ENCODE measurements at regions not wholly inside any gene's neighbourhood (a gene's known extent, or its start where the extent isn't known, plus 50 kb on each side); places are given as distances from the start of the nearest gene placed in this dataset.

DNA sequence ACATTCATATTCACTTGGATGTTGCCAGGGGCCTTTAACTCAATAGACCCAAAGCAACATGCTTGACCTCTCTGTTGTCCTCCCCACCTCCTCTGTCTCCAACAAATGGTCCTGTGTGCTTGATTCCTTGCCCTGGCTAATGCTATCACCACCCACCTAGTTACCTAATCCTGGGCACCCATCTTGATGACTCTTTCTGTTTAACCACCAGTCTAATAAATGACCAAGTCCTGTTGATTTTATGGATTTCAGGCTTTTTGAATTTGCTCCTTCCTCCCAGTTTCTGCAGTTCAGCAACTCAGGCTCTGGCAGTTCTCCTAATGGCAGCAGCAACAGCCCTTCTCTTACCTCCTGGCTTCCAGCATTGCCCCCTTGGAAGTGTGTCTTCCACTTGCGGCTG lies 246.3 kb upstream of the KLF4 start:
- Mint-ChIP-seq H3K36me3 (ENCODE audit: low read depth) (no peaks in the 10 kb centered on the region), H3K27me3 (ENCODE audit: insufficient read depth, low read depth, poor library complexity) (peaks cover 3% of the 10 kb centered on the region), H3K27ac (no peak overlapping the region), H3K4me3 (no peak overlapping the region), H3K4me1 (no peaks in the 10 kb centered on the region; the same call in 2 of the 3 replicates), H3K9me3 (no peaks in the 10 kb centered on the region)
- H3K27me3 ChIP-seq (ENCODE audit: insufficient read depth) = no peaks in the 10 kb centered on the region
- ATAC-seq (no peak), DNase-seq (ENCODE audit: low spot score) (no peak)
- H3K36me3 ChIP-seq (ENCODE audit: insufficient read depth) = no peaks in the 10 kb centered on the region
- H3K4me2 ChIP-seq = no peak overlapping the region
- no peaks in the 10 kb centered on the region for H3F3A ChIP-seq (replicated peaks; ENCODE audit: low read depth)
- no peak overlapping the region for H3K27ac ChIP-seq (ENCODE audit: low read depth)
- no peaks in the 10 kb centered on the region for H3K4me1 ChIP-seq (ENCODE audit: insufficient read depth)
- no peaks in the 10 kb centered on the region for H4K20me1 ChIP-seq (replicated peaks; ENCODE audit: insufficient read depth)
- H3K9me2 ChIP-seq (ENCODE audit: insufficient read depth) = no peaks in the 10 kb centered on the region
- no peak overlapping the region for H3K4me3 ChIP-seq
- H2AFZ ChIP-seq = no peak overlapping the region
- H3K79me2 ChIP-seq (replicated peaks; ENCODE audit: insufficient read depth) = no peaks in the 10 kb centered on the region
- TF ChIP-seq NANOG (IDR thresholded peaks at IDR 0.05; ENCODE audit: borderline replicate concordance) (no peak), CREB1 (CRISPR knock-in tag; IDR thresholded peaks at IDR 0.05; ENCODE audit: low read depth) (no peak), ZNF331 (CRISPR knock-in tag; IDR thresholded peaks at IDR 0.05; ENCODE audit: low read depth) (no peak), EZH2phosphoT487 (IDR thresholded peaks at IDR 0.05; ENCODE audit: unreplicated experiment) (no peak), ZNF114 (CRISPR knock-in tag; IDR thresholded peaks at IDR 0.05) (no peak), STAT1 (IDR thresholded peaks at IDR 0.05; ENCODE audit: unreplicated experiment) (no peak), EZH2 (IDR thresholded peaks at IDR 0.05; ENCODE audit: low read depth, unreplicated experiment) (no peak), POLR2AphosphoS5 (IDR thresholded peaks at IDR 0.05; ENCODE audit: low read depth) (no peak), JUNB (IDR thresholded peaks at IDR 0.05; ENCODE audit: unreplicated experiment) (no peak)
- TF ChIP-seq, protein P1, sequence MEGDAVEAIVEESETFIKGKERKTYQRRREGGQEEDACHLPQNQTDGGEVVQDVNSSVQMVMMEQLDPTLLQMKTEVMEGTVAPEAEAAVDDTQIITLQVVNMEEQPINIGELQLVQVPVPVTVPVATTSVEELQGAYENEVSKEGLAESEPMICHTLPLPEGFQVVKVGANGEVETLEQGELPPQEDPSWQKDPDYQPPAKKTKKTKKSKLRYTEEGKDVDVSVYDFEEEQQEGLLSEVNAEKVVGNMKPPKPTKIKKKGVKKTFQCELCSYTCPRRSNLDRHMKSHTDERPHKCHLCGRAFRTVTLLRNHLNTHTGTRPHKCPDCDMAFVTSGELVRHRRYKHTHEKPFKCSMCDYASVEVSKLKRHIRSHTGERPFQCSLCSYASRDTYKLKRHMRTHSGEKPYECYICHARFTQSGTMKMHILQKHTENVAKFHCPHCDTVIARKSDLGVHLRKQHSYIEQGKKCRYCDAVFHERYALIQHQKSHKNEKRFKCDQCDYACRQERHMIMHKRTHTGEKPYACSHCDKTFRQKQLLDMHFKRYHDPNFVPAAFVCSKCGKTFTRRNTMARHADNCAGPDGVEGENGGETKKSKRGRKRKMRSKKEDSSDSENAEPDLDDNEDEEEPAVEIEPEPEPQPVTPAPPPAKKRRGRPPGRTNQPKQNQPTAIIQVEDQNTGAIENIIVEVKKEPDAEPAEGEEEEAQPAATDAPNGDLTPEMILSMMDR (conservative IDR thresholded peaks at IDR 0.05; ENCODE audit: low read depth in 2 of 2) = no peak
- TF ChIP-seq, protein P2, sequence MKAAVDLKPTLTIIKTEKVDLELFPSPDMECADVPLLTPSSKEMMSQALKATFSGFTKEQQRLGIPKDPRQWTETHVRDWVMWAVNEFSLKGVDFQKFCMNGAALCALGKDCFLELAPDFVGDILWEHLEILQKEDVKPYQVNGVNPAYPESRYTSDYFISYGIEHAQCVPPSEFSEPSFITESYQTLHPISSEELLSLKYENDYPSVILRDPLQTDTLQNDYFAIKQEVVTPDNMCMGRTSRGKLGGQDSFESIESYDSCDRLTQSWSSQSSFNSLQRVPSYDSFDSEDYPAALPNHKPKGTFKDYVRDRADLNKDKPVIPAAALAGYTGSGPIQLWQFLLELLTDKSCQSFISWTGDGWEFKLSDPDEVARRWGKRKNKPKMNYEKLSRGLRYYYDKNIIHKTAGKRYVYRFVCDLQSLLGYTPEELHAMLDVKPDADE (IDR thresholded peaks at IDR 0.05) = no peak
- TF ChIP-seq, protein P3, sequence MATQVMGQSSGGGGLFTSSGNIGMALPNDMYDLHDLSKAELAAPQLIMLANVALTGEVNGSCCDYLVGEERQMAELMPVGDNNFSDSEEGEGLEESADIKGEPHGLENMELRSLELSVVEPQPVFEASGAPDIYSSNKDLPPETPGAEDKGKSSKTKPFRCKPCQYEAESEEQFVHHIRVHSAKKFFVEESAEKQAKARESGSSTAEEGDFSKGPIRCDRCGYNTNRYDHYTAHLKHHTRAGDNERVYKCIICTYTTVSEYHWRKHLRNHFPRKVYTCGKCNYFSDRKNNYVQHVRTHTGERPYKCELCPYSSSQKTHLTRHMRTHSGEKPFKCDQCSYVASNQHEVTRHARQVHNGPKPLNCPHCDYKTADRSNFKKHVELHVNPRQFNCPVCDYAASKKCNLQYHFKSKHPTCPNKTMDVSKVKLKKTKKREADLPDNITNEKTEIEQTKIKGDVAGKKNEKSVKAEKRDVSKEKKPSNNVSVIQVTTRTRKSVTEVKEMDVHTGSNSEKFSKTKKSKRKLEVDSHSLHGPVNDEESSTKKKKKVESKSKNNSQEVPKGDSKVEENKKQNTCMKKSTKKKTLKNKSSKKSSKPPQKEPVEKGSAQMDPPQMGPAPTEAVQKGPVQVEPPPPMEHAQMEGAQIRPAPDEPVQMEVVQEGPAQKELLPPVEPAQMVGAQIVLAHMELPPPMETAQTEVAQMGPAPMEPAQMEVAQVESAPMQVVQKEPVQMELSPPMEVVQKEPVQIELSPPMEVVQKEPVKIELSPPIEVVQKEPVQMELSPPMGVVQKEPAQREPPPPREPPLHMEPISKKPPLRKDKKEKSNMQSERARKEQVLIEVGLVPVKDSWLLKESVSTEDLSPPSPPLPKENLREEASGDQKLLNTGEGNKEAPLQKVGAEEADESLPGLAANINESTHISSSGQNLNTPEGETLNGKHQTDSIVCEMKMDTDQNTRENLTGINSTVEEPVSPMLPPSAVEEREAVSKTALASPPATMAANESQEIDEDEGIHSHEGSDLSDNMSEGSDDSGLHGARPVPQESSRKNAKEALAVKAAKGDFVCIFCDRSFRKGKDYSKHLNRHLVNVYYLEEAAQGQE (IDR thresholded peaks at IDR 0.05; ENCODE audit: unreplicated experiment) = no peak
- TF ChIP-seq, protein P4, sequence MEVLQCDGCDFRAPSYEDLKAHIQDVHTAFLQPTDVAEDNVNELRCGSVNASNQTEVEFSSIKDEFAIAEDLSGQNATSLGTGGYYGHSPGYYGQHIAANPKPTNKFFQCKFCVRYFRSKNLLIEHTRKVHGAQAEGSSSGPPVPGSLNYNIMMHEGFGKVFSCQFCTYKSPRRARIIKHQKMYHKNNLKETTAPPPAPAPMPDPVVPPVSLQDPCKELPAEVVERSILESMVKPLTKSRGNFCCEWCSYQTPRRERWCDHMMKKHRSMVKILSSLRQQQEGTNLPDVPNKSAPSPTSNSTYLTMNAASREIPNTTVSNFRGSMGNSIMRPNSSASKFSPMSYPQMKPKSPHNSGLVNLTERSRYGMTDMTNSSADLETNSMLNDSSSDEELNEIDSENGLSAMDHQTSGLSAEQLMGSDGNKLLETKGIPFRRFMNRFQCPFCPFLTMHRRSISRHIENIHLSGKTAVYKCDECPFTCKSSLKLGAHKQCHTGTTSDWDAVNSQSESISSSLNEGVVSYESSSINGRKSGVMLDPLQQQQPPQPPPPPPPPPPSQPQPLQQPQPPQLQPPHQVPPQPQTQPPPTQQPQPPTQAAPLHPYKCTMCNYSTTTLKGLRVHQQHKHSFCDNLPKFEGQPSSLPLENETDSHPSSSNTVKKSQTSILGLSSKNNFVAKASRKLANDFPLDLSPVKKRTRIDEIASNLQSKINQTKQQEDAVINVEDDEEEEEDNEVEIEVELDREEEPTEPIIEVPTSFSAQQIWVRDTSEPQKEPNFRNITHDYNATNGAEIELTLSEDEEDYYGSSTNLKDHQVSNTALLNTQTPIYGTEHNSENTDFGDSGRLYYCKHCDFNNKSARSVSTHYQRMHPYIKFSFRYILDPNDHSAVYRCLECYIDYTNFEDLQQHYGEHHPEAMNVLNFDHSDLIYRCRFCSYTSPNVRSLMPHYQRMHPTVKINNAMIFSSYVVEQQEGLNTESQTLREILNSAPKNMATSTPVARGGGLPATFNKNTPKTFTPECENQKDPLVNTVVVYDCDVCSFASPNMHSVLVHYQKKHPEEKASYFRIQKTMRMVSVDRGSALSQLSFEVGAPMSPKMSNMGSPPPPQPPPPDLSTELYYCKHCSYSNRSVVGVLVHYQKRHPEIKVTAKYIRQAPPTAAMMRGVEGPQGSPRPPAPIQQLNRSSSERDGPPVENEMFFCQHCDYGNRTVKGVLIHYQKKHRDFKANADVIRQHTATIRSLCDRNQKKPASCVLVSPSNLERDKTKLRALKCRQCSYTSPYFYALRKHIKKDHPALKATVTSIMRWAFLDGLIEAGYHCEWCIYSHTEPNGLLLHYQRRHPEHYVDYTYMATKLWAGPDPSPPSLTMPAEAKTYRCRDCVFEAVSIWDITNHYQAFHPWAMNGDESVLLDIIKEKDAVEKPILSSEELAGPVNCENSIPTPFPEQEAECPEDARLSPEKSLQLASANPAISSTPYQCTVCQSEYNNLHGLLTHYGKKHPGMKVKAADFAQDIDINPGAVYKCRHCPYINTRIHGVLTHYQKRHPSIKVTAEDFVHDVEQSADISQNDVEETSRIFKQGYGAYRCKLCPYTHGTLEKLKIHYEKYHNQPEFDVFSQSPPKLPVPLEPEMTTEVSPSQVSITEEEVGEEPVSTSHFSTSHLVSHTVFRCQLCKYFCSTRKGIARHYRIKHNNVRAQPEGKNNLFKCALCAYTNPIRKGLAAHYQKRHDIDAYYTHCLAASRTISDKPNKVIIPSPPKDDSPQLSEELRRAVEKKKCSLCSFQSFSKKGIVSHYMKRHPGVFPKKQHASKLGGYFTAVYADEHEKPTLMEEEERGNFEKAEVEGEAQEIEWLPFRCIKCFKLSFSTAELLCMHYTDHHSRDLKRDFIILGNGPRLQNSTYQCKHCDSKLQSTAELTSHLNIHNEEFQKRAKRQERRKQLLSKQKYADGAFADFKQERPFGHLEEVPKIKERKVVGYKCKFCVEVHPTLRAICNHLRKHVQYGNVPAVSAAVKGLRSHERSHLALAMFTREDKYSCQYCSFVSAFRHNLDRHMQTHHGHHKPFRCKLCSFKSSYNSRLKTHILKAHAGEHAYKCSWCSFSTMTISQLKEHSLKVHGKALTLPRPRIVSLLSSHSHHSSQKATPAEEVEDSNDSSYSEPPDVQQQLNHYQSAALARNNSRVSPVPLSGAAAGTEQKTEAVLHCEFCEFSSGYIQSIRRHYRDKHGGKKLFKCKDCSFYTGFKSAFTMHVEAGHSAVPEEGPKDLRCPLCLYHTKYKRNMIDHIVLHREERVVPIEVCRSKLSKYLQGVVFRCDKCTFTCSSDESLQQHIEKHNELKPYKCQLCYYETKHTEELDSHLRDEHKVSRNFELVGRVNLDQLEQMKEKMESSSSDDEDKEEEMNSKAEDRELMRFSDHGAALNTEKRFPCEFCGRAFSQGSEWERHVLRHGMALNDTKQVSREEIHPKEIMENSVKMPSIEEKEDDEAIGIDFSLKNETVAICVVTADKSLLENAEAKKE (CRISPR knock-in tag; IDR thresholded peaks at IDR 0.05) = no peak

Data from GM23338 (cell line).